ENCODE measurements at regions not wholly inside any gene's neighbourhood (a gene's known extent, or its start where the extent isn't known, plus 50 kb on each side); places are given as distances from the start of the nearest gene placed in this dataset.

DNA sequence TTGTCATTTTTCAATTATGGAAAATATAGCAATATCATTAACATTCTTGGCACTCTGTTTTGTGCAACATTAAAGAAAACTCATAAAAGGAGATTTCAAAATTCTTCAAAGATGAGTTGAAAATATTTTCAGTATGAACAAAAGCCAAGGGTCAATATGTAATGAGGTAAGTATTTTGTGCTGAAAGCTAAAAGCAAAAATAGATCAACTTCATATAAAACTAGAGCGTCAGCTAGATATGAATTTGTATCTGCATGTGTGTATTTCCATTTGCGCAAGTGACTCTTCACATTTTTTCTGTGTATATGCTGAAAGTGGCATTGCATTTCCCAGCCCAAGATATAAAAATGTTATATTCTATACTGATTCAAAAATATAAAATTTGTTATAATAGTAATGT lies 492.1 kb upstream of the EYS start:
- TF ChIP-seq CTCF (conservative IDR thresholded peaks at IDR 0.05; ENCODE audit: control insufficient read depth, insufficient read depth, low read depth, low read length), result no peak
- DNase-seq (ENCODE audit: low read depth), result peak; percentile 1
- no peak overlapping the region for H3K4me3 ChIP-seq (ENCODE audit: control insufficient read depth, low read depth, low read length)

- no peak for DNase-seq (ENCODE audit: low read depth)
- no peak for TF ChIP-seq CTCF (conservative IDR thresholded peaks at IDR 0.05; ENCODE audit: control insufficient read depth, insufficient read depth, low read depth, low read length)
- H3K4me3 ChIP-seq (ENCODE audit: control insufficient read depth, low read depth, low read length), result no peak overlapping the region
These were observed 491.1 kb upstream of the EYS start for GRCh38 chr6:66198062-66198624.

DNA sequence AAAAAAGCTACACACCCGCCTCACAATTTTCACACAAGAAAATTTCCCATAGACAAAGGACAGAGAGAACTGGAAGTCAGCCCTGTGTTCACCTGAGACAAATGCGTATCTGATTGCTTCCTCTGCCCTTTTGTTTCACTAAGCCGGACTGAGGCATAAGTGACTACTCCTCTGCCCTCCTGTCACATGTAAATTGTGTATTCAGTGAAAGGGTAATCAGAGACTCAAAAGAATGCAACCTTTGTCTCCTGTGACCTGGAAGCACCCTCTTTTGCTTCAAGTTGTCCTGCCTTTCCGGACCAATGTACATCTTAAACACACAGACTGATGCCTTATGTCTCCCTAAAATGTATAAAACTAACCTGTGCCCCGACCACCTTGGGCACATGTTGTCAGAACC lies 483.8 kb upstream of the EYS start:
- TF ChIP-seq CTCF (conservative IDR thresholded peaks at IDR 0.05; ENCODE audit: control insufficient read depth, insufficient read depth, low read depth, low read length), result no peak
- no peak overlapping the region for H3K4me3 ChIP-seq (ENCODE audit: control insufficient read depth, low read depth, low read length)
- no peak for DNase-seq (ENCODE audit: low read depth)

DNA sequence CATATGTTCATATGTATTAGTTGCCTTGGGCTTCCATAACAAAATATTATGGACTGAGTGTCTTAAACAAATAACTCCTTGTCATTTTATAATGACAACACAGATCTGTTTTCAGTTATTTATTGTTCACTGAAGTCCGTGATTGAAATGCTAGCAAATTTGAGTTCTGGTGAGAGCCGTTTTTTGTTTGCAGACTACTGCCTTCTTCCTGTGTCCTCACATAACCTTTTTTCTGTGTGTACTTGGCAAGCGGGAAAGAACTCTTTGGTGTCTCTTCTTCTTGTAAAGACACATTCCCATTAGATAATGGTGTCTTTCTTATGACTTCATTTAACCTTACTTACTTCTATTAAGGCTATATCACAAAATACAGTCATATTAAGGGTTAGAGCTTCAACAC lies 482.9 kb upstream of the EYS start:
- no peak for TF ChIP-seq CTCF (conservative IDR thresholded peaks at IDR 0.05; ENCODE audit: control insufficient read depth, insufficient read depth, low read depth, low read length)
- no peak for DNase-seq (ENCODE audit: low read depth)
- no peak overlapping the region for H3K4me3 ChIP-seq (ENCODE audit: control insufficient read depth, low read depth, low read length)

GRCh38 chr6:66186756-66187155 lies 479.7 kb upstream of the EYS start:
- no peak overlapping the region for H3K4me3 ChIP-seq (ENCODE audit: control insufficient read depth, low read depth, low read length)
- no peak for DNase-seq (ENCODE audit: low read depth)
- TF ChIP-seq CTCF (conservative IDR thresholded peaks at IDR 0.05; ENCODE audit: control insufficient read depth, insufficient read depth, low read depth, low read length), result no peak

GRCh38 chr6:66184091-66184490 lies 477.1 kb upstream of the EYS start:
- no peak for TF ChIP-seq CTCF (conservative IDR thresholded peaks at IDR 0.05; ENCODE audit: control insufficient read depth, insufficient read depth, low read depth, low read length)
- no peak overlapping the region for H3K4me3 ChIP-seq (ENCODE audit: control insufficient read depth, low read depth, low read length)
- peak; percentile 66 for DNase-seq (ENCODE audit: low read depth)

GRCh38 chr6:66179361-66179760 lies 472.3 kb upstream of the EYS start:
- no peak for TF ChIP-seq CTCF (conservative IDR thresholded peaks at IDR 0.05; ENCODE audit: control insufficient read depth, insufficient read depth, low read depth, low read length)
- peak; percentile 25 for DNase-seq (ENCODE audit: low read depth)
- no peak overlapping the region for H3K4me3 ChIP-seq (ENCODE audit: control insufficient read depth, low read depth, low read length)
